GM19372 (cell line): ENCODE measurements at regions not wholly inside any gene's neighbourhood (a gene's known extent, or its start where the extent isn't known, plus 50 kb on each side); places are given as distances from the start of the nearest gene placed in this dataset.
"Not testable (repeated sequence)": the region's sequence is repeated elsewhere in the genome, so short reads cannot be mapped to it uniquely, and the experiment has no call there.

Source experiments
- ATAC-seq: cut with Tn5 transposase; IDR thresholded peaks from one replicate; pipeline ENCODE4 v1.9.1; 2021; ENCODE audit warnings: mild to moderate bottlenecking, low read depth, moderate library complexity; ENCODE audit not compliant: unreplicated experiment

- no peak for ATAC-seq
Measured at GRCh38 chr12:100083308-100083707, 59.4 kb downstream of the BLTP3B start.

- ATAC-seq = not testable (repeated sequence)
Measured at GRCh38 chr12:100078777-100079176, 63.9 kb downstream of the BLTP3B start.

- no peak for ATAC-seq
Measured at GRCh38 chr12:100077367-100077766, 65.3 kb downstream of the BLTP3B start.

GRCh38 chr12:100075598-100075997 lies 67.1 kb downstream of the BLTP3B start:
- no peak for ATAC-seq

GRCh38 chr12:100069795-100070194 lies 72.9 kb downstream of the BLTP3B start:
- no peak for ATAC-seq

GRCh38 chr12:100068305-100068704 lies 74.4 kb downstream of the BLTP3B start:
- ATAC-seq = no peak

- no peak for ATAC-seq
Measured at GRCh38 chr12:100061814-100062213, 77.1 kb upstream of the ANKS1B start.

GRCh38 chr12:100058482-100059029 lies 73.8 kb upstream of the ANKS1B start:
- peak; percentile 67 for ATAC-seq

- not testable (repeated sequence) for ATAC-seq
Measured at GRCh38 chr12:100046202-100046601, 61.5 kb upstream of the ANKS1B start.

GRCh38 chr12:100044266-100044665 lies 59.5 kb upstream of the ANKS1B start:
- no peak for ATAC-seq

- no peak for ATAC-seq
Measured at GRCh38 chr12:100043631-100044030, 58.9 kb upstream of the ANKS1B start.
